GM12891 (cell line): ENCODE measurements at regions not wholly inside any gene's neighbourhood (a gene's known extent, or its start where the extent isn't known, plus 50 kb on each side); places are given as distances from the start of the nearest gene placed in this dataset.

ENCODE experiments used
- POLR2A ChIP-seq: IDR thresholded peaks from 2 replicates; pipeline ENCODE4 v1.6.1; 2011; ENCODE audit warnings: low read depth, low read length, control low read depth
- TAF1 ChIP-seq: IDR thresholded peaks from 2 replicates; pipeline ENCODE4 v1.6.1; 2011; ENCODE audit warnings: low read depth, low read length, control low read depth

- TF ChIP-seq TAF1 = no peak
- TF ChIP-seq POLR2A = no peak
Observed at GRCh38 chr12:113651662-113652061, 180.0 kb upstream of the LHX5 start.
